T-helper 17 cell (primary cell): ENCODE measurements at regions not wholly inside any gene's neighbourhood (a gene's known extent, or its start where the extent isn't known, plus 50 kb on each side); places are given as distances from the start of the nearest gene placed in this dataset.

Experiments used
- ATAC-seq: fragments of 150-1000 bp; cut with Tn5 transposase; 2 replicates; pipeline ENCODE4 v1.10.0; 2021; ENCODE audit warnings: mild to moderate bottlenecking, moderate library complexity
- DNase-seq, 3 donors: peaks; one replicate each; pipeline versions ENCODE4 v3.0.0 to v3.0.0-alpha.2; 2020 to 2021
- H3K9me3 ChIP-seq: one replicate; pipeline ENCODE4 v1.7.0; 2013; ENCODE audit warnings: low read length, mild to moderate bottlenecking; ENCODE audit not compliant: control insufficient read depth, poor library complexity, severe bottlenecking
- H3K27ac Mint-ChIP-seq: one replicate; pipeline ENCODE4 v1.8.0; 2022; ENCODE audit warnings: mild to moderate bottlenecking, moderate library complexity, mixed read lengths
- H3K27me3 Mint-ChIP-seq: one replicate; pipeline ENCODE4 v1.8.0; 2022; ENCODE audit warnings: mixed read lengths
- H3K36me3 Mint-ChIP-seq: one replicate; pipeline ENCODE4 v1.8.0; 2022; ENCODE audit warnings: low read depth, mixed read lengths
- H3K4me1 Mint-ChIP-seq: one replicate; pipeline ENCODE4 v1.8.0; 2022; ENCODE audit warnings: mild to moderate bottlenecking, mixed read lengths
- H3K4me3 Mint-ChIP-seq: one replicate; pipeline ENCODE4 v1.8.0; 2022; ENCODE audit warnings: mild to moderate bottlenecking, moderate library complexity, mixed read lengths

- no peak overlapping the region for H3K4me3 Mint-ChIP-seq
- H3K36me3 Mint-ChIP-seq: no peaks in the 10 kb centered on the region
- no peaks in the 10 kb centered on the region for H3K9me3 ChIP-seq
- DNase-seq (no peak), ATAC-seq (no peak)
- H3K4me1 Mint-ChIP-seq: no peaks in the 10 kb centered on the region
- H3K27ac Mint-ChIP-seq: no peak overlapping the region
- H3K27me3 Mint-ChIP-seq: peaks cover 21% of the 10 kb centered on the region
These were observed 256.4 kb upstream of the IRX3 start for GRCh38 chr16:54542805-54543505.

GRCh38 chr16:54540525-54541180 lies 254.1 kb upstream of the IRX3 start:
- Mint-ChIP-seq H3K27me3 (peaks cover 17% of the 10 kb centered on the region), H3K4me1 (no peaks in the 10 kb centered on the region), H3K36me3 (no peaks in the 10 kb centered on the region), H3K27ac (no peak overlapping the region), H3K4me3 (no peak overlapping the region)
- no peak for DNase-seq
- peaks cover 2% of the 10 kb centered on the region for H3K9me3 ChIP-seq
- no peak for ATAC-seq

GRCh38 chr16:54538276-54538675 lies 251.7 kb upstream of the IRX3 start:
- Mint-ChIP-seq H3K4me3 (no peak overlapping the region), H3K4me1 (no peaks in the 10 kb centered on the region), H3K27me3 (peaks cover 17% of the 10 kb centered on the region), H3K27ac (no peak overlapping the region), H3K36me3 (no peaks in the 10 kb centered on the region)
- DNase-seq (no peak), ATAC-seq (no peak)
- peaks cover 2% of the 10 kb centered on the region for H3K9me3 ChIP-seq

GRCh38 chr16:54533856-54534490 lies 247.4 kb upstream of the IRX3 start:
- no peaks in the 10 kb centered on the region for H3K4me1 Mint-ChIP-seq
- H3K4me3 Mint-ChIP-seq: no peak overlapping the region
- no peaks in the 10 kb centered on the region for H3K36me3 Mint-ChIP-seq
- H3K27me3 Mint-ChIP-seq: peaks cover 6% of the 10 kb centered on the region
- peaks cover 5% of the 10 kb centered on the region for H3K9me3 ChIP-seq
- DNase-seq (no peak), ATAC-seq (no peak)
- H3K27ac Mint-ChIP-seq: no peak overlapping the region

GRCh38 chr16:54526916-54527315 lies 240.3 kb upstream of the IRX3 start:
- no peak for DNase-seq
- ATAC-seq: no peak
- Mint-ChIP-seq H3K27ac (no peak overlapping the region), H3K27me3 (peaks cover 8% of the 10 kb centered on the region), H3K36me3 (no peaks in the 10 kb centered on the region), H3K4me3 (no peak overlapping the region), H3K4me1 (no peaks in the 10 kb centered on the region)
- H3K9me3 ChIP-seq: no peaks in the 10 kb centered on the region

- DNase-seq (no peak), ATAC-seq (no peak)
- no peak overlapping the region for H3K4me3 Mint-ChIP-seq
- H3K9me3 ChIP-seq: no peaks in the 10 kb centered on the region
- H3K27me3 Mint-ChIP-seq: peaks cover 11% of the 10 kb centered on the region
- H3K27ac Mint-ChIP-seq: no peak overlapping the region
- H3K36me3 Mint-ChIP-seq: no peaks in the 10 kb centered on the region
- no peaks in the 10 kb centered on the region for H3K4me1 Mint-ChIP-seq
These were observed 239.5 kb upstream of the IRX3 start for GRCh38 chr16:54526087-54526486.

GRCh38 chr16:54525104-54525503 lies 238.5 kb upstream of the IRX3 start:
- H3K9me3 ChIP-seq: no peaks in the 10 kb centered on the region
- Mint-ChIP-seq H3K4me3 (no peak overlapping the region), H3K27ac (no peak overlapping the region), H3K4me1 (no peaks in the 10 kb centered on the region), H3K27me3 (peaks cover 11% of the 10 kb centered on the region), H3K36me3 (no peaks in the 10 kb centered on the region)
- ATAC-seq (no peak), DNase-seq (no peak)

GRCh38 chr16:54522584-54522983 lies 236.0 kb upstream of the IRX3 start:
- H3K9me3 ChIP-seq: no peaks in the 10 kb centered on the region
- Mint-ChIP-seq H3K27ac (no peak overlapping the region), H3K36me3 (no peaks in the 10 kb centered on the region), H3K27me3 (peaks cover 4% of the 10 kb centered on the region), H3K4me1 (no peaks in the 10 kb centered on the region), H3K4me3 (no peak overlapping the region)
- ATAC-seq (no peak), DNase-seq (no peak)

GRCh38 chr16:54521327-54521726 lies 234.7 kb upstream of the IRX3 start:
- no peak overlapping the region for H3K27ac Mint-ChIP-seq
- H3K9me3 ChIP-seq: no peaks in the 10 kb centered on the region
- peaks cover 4% of the 10 kb centered on the region for H3K27me3 Mint-ChIP-seq
- no peak for DNase-seq
- H3K4me3 Mint-ChIP-seq: no peak overlapping the region
- ATAC-seq: no peak
- H3K36me3 Mint-ChIP-seq: no peaks in the 10 kb centered on the region
- no peaks in the 10 kb centered on the region for H3K4me1 Mint-ChIP-seq

GRCh38 chr16:54519161-54519695 lies 232.6 kb upstream of the IRX3 start:
- no peaks in the 10 kb centered on the region for H3K4me1 Mint-ChIP-seq
- H3K9me3 ChIP-seq: no peaks in the 10 kb centered on the region
- H3K27ac Mint-ChIP-seq: no peak overlapping the region
- H3K27me3 Mint-ChIP-seq: peaks cover 4% of the 10 kb centered on the region
- no peaks in the 10 kb centered on the region for H3K36me3 Mint-ChIP-seq
- no peak overlapping the region for H3K4me3 Mint-ChIP-seq
- ATAC-seq: no peak
- DNase-seq: no peak

- H3K27ac Mint-ChIP-seq: no peak overlapping the region
- H3K27me3 Mint-ChIP-seq: peaks cover 4% of the 10 kb centered on the region
- H3K4me3 Mint-ChIP-seq: no peak overlapping the region
- no peaks in the 10 kb centered on the region for H3K36me3 Mint-ChIP-seq
- no peaks in the 10 kb centered on the region for H3K9me3 ChIP-seq
- ATAC-seq (no peak), DNase-seq (no peak)
- H3K4me1 Mint-ChIP-seq: no peaks in the 10 kb centered on the region
These were observed 230.6 kb upstream of the IRX3 start for GRCh38 chr16:54517181-54517580.

- DNase-seq (no peak), ATAC-seq (no peak)
- no peak overlapping the region for H3K27ac Mint-ChIP-seq
- no peaks in the 10 kb centered on the region for H3K4me1 Mint-ChIP-seq
- H3K27me3 Mint-ChIP-seq: peaks cover 18% of the 10 kb centered on the region
- no peaks in the 10 kb centered on the region for H3K36me3 Mint-ChIP-seq
- H3K9me3 ChIP-seq: no peaks in the 10 kb centered on the region
- H3K4me3 Mint-ChIP-seq: no peak overlapping the region
These were observed 225.9 kb upstream of the IRX3 start for GRCh38 chr16:54512467-54512995.

GRCh38 chr16:54511222-54511731 lies 224.7 kb upstream of the IRX3 start:
- Mint-ChIP-seq H3K4me3 (no peak overlapping the region), H3K27me3 (peaks cover 27% of the 10 kb centered on the region), H3K36me3 (no peaks in the 10 kb centered on the region), H3K27ac (no peak overlapping the region), H3K4me1 (no peaks in the 10 kb centered on the region)
- ATAC-seq: no peak
- DNase-seq: no peak
- no peaks in the 10 kb centered on the region for H3K9me3 ChIP-seq
